ENCODE measurements at regions not wholly inside any gene's neighbourhood (a gene's known extent, or its start where the extent isn't known, plus 50 kb on each side); places are given as distances from the start of the nearest gene placed in this dataset.

DNA sequence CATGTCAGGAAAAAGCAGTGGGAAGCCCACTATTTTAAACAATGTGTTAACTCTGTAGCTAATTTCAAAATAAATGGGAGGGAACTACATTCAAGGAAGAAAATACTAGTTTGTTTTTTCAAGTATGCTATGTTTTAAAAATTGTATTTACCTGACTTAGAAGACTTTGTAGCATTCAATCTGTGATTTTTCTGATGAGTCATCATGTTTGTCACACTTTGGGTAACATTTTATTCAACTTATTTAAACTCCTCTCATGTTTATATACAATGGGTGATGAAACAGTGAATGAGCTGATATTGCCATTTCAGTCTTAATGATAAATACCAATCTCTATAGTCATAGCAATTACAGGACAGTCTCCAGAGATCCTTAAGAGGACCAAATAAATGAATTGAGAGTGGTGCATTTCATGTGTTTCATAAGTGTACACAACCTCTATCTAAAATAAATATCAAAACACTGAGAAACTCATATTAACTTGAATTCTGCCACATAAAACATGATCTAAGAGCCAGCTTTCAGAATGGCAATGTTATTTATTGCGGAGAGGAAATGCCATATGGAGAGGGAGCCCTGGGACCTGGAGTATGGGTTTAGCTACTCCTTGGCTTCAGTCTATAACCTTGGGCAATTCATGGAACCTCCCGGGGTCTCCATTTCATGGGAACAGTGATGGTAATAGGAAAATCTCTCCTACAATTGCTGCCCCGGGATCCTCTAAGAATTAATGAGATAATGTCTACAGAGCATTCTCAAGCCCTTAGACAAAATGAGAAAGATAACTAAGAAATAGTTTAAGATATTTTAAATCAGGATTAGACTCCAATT lies 913.9 kb downstream of the TLE4 start:
- no peak for TF ChIP-seq CTCF (IDR thresholded peaks at IDR 0.05)
- no peak for TF ChIP-seq POLR2A (IDR thresholded peaks at IDR 0.05)
- no peak for TF ChIP-seq EP300 (IDR thresholded peaks at IDR 0.05)
